ENCODE measurements at regions not wholly inside any gene's neighbourhood (a gene's known extent, or its start where the extent isn't known, plus 50 kb on each side); places are given as distances from the start of the nearest gene placed in this dataset.
"Not testable (repeated sequence)": the region's sequence is repeated elsewhere in the genome, so short reads cannot be mapped to it uniquely, and the experiment has no call there.

- no peak for DNase-seq
- in situ Hi-C loops (cut with MboI; ENCODE audit: low pct_unique_long_range_greater_than_20kb, low sequenced_read_pairs), result no loop called here
Measured at GRCh38 chr4:158395343-158395742, 126.3 kb upstream of the RXFP1 start.

GRCh38 chr4:158395889-158396288 is 125.8 kb upstream of the RXFP1 start:
- in situ Hi-C loops (cut with MboI; ENCODE audit: low pct_unique_long_range_greater_than_20kb, low sequenced_read_pairs), result no loop called here
- DNase-seq, result no peak

- DNase-seq, result no peak
- in situ Hi-C loops (cut with MboI; ENCODE audit: low pct_unique_long_range_greater_than_20kb, low sequenced_read_pairs), result no loop called here
Measured at GRCh38 chr4:158397781-158398180, 123.9 kb upstream of the RXFP1 start.

- DNase-seq; in situ Hi-C loops (cut with MboI; ENCODE audit: low pct_unique_long_range_greater_than_20kb, low sequenced_read_pairs): not testable (repeated sequence)
Measured at GRCh38 chr4:158407961-158408360, 113.7 kb upstream of the RXFP1 start.

- in situ Hi-C loops (cut with MboI; ENCODE audit: low pct_unique_long_range_greater_than_20kb, low sequenced_read_pairs), result no loop called here
- peak; percentile 28 for DNase-seq
Measured at GRCh38 chr4:158410272-158410671, 111.4 kb upstream of the RXFP1 start.

- in situ Hi-C loops (cut with MboI; ENCODE audit: low pct_unique_long_range_greater_than_20kb, low sequenced_read_pairs), result no loop called here
- no peak for DNase-seq
Measured at GRCh38 chr4:158411269-158411668, 110.4 kb upstream of the RXFP1 start.

GRCh38 chr4:158418679-158419078 is 103.0 kb upstream of the RXFP1 start:
- in situ Hi-C loops (cut with MboI; ENCODE audit: low pct_unique_long_range_greater_than_20kb, low sequenced_read_pairs), result not testable (repeated sequence)
- peak; percentile 7 for DNase-seq

- no peak for DNase-seq
- in situ Hi-C loops (cut with MboI; ENCODE audit: low pct_unique_long_range_greater_than_20kb, low sequenced_read_pairs), result no loop called here
Measured at GRCh38 chr4:158420782-158421181, 100.9 kb upstream of the RXFP1 start.

GRCh38 chr4:158422546-158422945 is 99.1 kb upstream of the RXFP1 start:
- in situ Hi-C loops (cut with MboI; ENCODE audit: low pct_unique_long_range_greater_than_20kb, low sequenced_read_pairs), result no loop called here

GRCh38 chr4:158428242-158428641 is 93.4 kb upstream of the RXFP1 start:
- no peak for DNase-seq
- in situ Hi-C loops (cut with MboI; ENCODE audit: low pct_unique_long_range_greater_than_20kb, low sequenced_read_pairs), result no loop called here

More at GRCh38 chr4:158422546-158422945, 99.1 kb upstream of the RXFP1 start:
- DNase-seq, result no peak

GRCh38 chr4:158442736-158443135 is 78.9 kb upstream of the RXFP1 start:
- DNase-seq, result no peak
- in situ Hi-C loops (cut with MboI; ENCODE audit: low pct_unique_long_range_greater_than_20kb, low sequenced_read_pairs), result no loop called here

- no peak for DNase-seq
- in situ Hi-C loops (cut with MboI; ENCODE audit: low pct_unique_long_range_greater_than_20kb, low sequenced_read_pairs), result no loop called here
Measured at GRCh38 chr4:158443731-158444130, 78.0 kb upstream of the RXFP1 start.

- no peak for DNase-seq
- in situ Hi-C loops (cut with MboI; ENCODE audit: low pct_unique_long_range_greater_than_20kb, low sequenced_read_pairs), result no loop called here
Measured at GRCh38 chr4:158444621-158445020, 77.1 kb upstream of the RXFP1 start.

GRCh38 chr4:158446106-158446505 is 75.6 kb upstream of the RXFP1 start:
- DNase-seq, result no peak
- in situ Hi-C loops (cut with MboI; ENCODE audit: low pct_unique_long_range_greater_than_20kb, low sequenced_read_pairs), result no loop called here

- DNase-seq, result no peak
- in situ Hi-C loops (cut with MboI; ENCODE audit: low pct_unique_long_range_greater_than_20kb, low sequenced_read_pairs), result no loop called here
Measured at GRCh38 chr4:158450741-158451140, 70.9 kb upstream of the RXFP1 start.

- DNase-seq; in situ Hi-C loops (cut with MboI; ENCODE audit: low pct_unique_long_range_greater_than_20kb, low sequenced_read_pairs): not testable (repeated sequence)
Measured at GRCh38 chr4:158452116-158452515, 69.6 kb upstream of the RXFP1 start.

- no peak for DNase-seq
- in situ Hi-C loops (cut with MboI; ENCODE audit: low pct_unique_long_range_greater_than_20kb, low sequenced_read_pairs), result no loop called here
Measured at GRCh38 chr4:158458271-158458895, 63.3 kb upstream of the RXFP1 start.

- in situ Hi-C loops (cut with MboI; ENCODE audit: low pct_unique_long_range_greater_than_20kb, low sequenced_read_pairs), result no loop called here
- DNase-seq, result no peak
Measured at GRCh38 chr4:158459085-158459820, 62.4 kb upstream of the RXFP1 start.

GRCh38 chr4:158461336-158461735 is 60.3 kb upstream of the RXFP1 start:
- in situ Hi-C loops (cut with MboI; ENCODE audit: low pct_unique_long_range_greater_than_20kb, low sequenced_read_pairs), result no loop called here
- DNase-seq, result no peak

GRCh38 chr4:158462611-158463010 is 59.1 kb upstream of the RXFP1 start:
- in situ Hi-C loops (cut with MboI; ENCODE audit: low pct_unique_long_range_greater_than_20kb, low sequenced_read_pairs), result no loop called here
- DNase-seq, result no peak
